OCI-LY1 (cell line): ENCODE measurements at regions not wholly inside any gene's neighbourhood (a gene's known extent, or its start where the extent isn't known, plus 50 kb on each side); places are given as distances from the start of the nearest gene placed in this dataset.

Experiments used
- H2AFZ ChIP-seq: fragments of 200-600 bp; sonication (generic), shearing (Covaris generic); 2 replicates; pipeline ENCODE4 v1.6.0; 2014; ENCODE audit warnings: antibody characterized with exemption, mild to moderate bottlenecking, low read length
- H3F3A ChIP-seq: fragments of 200-600 bp; sonication (generic), shearing (Covaris generic); 2 replicates; pipeline ENCODE4 v1.6.0; 2014; ENCODE audit warnings: mild to moderate bottlenecking, antibody characterized with exemption, low read length, moderate library complexity; ENCODE audit not compliant: insufficient read depth
- H3K27ac ChIP-seq: fragments of 200-600 bp; sonication (generic); 2 replicates; pipeline ENCODE4 v1.5.1; 2014; ENCODE audit warnings: low read length, mixed run types, mild to moderate bottlenecking, low read depth; ENCODE audit not compliant: poor library complexity, severe bottlenecking
- H3K27me3 ChIP-seq: fragments of 200-600 bp; sonication (generic); 2 replicates; pipeline ENCODE4 v1.6.0; 2014; ENCODE audit warnings: antibody characterized with exemption, mild to moderate bottlenecking, low read length, moderate library complexity; ENCODE audit not compliant: insufficient read depth
- H3K36me3 ChIP-seq: fragments of 200-600 bp; sonication (generic); 2 replicates; pipeline ENCODE4 v1.6.1; 2014; ENCODE audit warnings: mild to moderate bottlenecking, antibody characterized with exemption, low read length, moderate library complexity, mixed read lengths; ENCODE audit not compliant: insufficient read depth
- H3K4me1 ChIP-seq: fragments of 200-600 bp; sonication (generic); 2 replicates; pipeline ENCODE4 v1.5.1; 2014; ENCODE audit warnings: mild to moderate bottlenecking, low read length, moderate library complexity; ENCODE audit not compliant: insufficient read depth, severe bottlenecking
- H3K4me2 ChIP-seq: fragments of 200-600 bp; sonication (generic), shearing (Covaris generic); 2 replicates; pipeline ENCODE4 v1.6.1; 2014; ENCODE audit warnings: low read length
- H3K4me3 ChIP-seq: fragments of 200-600 bp; sonication (generic); 2 replicates; pipeline ENCODE4 v1.5.1; 2014; ENCODE audit warnings: low read length, low read depth, mild to moderate bottlenecking, mixed read lengths; ENCODE audit not compliant: poor library complexity, severe bottlenecking
- H3K79me2 ChIP-seq: fragments of 200-600 bp; shearing (Covaris generic); 2 replicates; pipeline ENCODE4 v1.6.1; 2016; ENCODE audit warnings: mixed run types, low read length, mixed read lengths; ENCODE audit not compliant: insufficient read depth
- H3K9ac ChIP-seq: fragments of 200-600 bp; sonication (generic), shearing (Covaris generic); 2 replicates; pipeline ENCODE4 v1.6.1; 2014; ENCODE audit warnings: mild to moderate bottlenecking, low read length, mixed read lengths
- H3K9me2 ChIP-seq: fragments of 200-600 bp; sonication (generic), shearing (Covaris generic); 2 replicates; pipeline ENCODE4 v1.6.1; 2014; ENCODE audit warnings: low read depth, mild to moderate bottlenecking, low read length, mixed read lengths
- H3K9me3 ChIP-seq: fragments of 200-600 bp; shearing (Covaris generic); 2 replicates; pipeline ENCODE4 v1.6.1; 2014; ENCODE audit warnings: low read length, mixed read lengths
- H4K20me1 ChIP-seq: fragments of 200-600 bp; sonication (generic), shearing (Covaris generic); 2 replicates; pipeline ENCODE4 v1.6.0; 2016; ENCODE audit warnings: mild to moderate bottlenecking, low read length; ENCODE audit not compliant: insufficient read depth
- CTCF ChIP-seq: fragments of 200-600 bp; sonication (generic), shearing (Covaris generic); IDR thresholded peaks from 2 replicates; pipeline ENCODE4 v1.5.1; 2017; ENCODE audit warnings: mild to moderate bottlenecking, antibody characterized with exemption, low read length, moderate library complexity, mixed read lengths
- EZH2 ChIP-seq: fragments of 200-600 bp; sonication (generic), shearing (Covaris generic); IDR thresholded peaks from 2 replicates; pipeline ENCODE4 v1.8.0; 2017; ENCODE audit warnings: borderline replicate concordance, mixed run types, mild to moderate bottlenecking, antibody characterized with exemption, low read length, moderate library complexity, mixed read lengths

GRCh38 chr9:78598120-78598519, 301.2 kb downstream of the PSAT1 start:
- H3K4me1 ChIP-seq: no peaks in the 10 kb centered on the region
- H4K20me1 ChIP-seq: no peaks in the 10 kb centered on the region
- no peaks in the 10 kb centered on the region for H3K79me2 ChIP-seq
- no peak overlapping the region for H3K27ac ChIP-seq
- no peaks in the 10 kb centered on the region for H3F3A ChIP-seq
- H3K4me2 ChIP-seq: no peak overlapping the region
- no peaks in the 10 kb centered on the region for H3K9me2 ChIP-seq
- H3K27me3 ChIP-seq: no peaks in the 10 kb centered on the region
- no peak overlapping the region for H3K9ac ChIP-seq
- H2AFZ ChIP-seq: no peak overlapping the region
- H3K4me3 ChIP-seq: no peak overlapping the region
- no peaks in the 10 kb centered on the region for H3K36me3 ChIP-seq
- no peak for TF ChIP-seq CTCF
- TF ChIP-seq EZH2: no peak
- no peaks in the 10 kb centered on the region for H3K9me3 ChIP-seq

DNA sequence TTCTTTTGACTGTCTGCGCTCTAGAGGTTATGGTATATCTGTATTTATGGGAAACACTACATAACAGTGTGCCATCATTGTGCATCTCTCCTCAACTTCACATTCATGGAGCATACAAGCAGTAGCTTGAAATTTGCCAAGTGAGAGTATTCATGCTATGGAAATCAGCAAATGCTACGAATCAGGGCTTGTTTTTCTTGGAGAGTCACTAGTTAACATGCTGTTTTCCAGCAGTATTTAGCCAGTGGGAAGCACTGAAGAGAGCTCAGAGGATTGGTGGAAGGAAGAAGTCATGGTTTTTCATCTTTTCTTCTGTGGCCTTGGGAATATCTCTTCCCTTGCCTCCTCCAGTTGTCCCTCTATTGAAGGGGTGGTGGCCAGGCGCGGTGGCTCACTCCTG, 303.0 kb downstream of the PSAT1 start:
- Histone ChIP-seq H3K79me2 (no peaks in the 10 kb centered on the region), H3K4me2 (no peak overlapping the region), H3K9ac (no peak overlapping the region), H3K4me1 (no peaks in the 10 kb centered on the region), H2AFZ (no peak overlapping the region), H4K20me1 (no peaks in the 10 kb centered on the region), H3K9me3 (no peaks in the 10 kb centered on the region), H3K9me2 (no peaks in the 10 kb centered on the region), H3K36me3 (no peaks in the 10 kb centered on the region), H3K27ac (no peak overlapping the region), H3K27me3 (no peaks in the 10 kb centered on the region), H3K4me3 (no peak overlapping the region), H3F3A (no peaks in the 10 kb centered on the region; the same call in 1 of the 2 replicates)
- TF ChIP-seq EZH2: no peak
- TF ChIP-seq CTCF: no peak

- Histone ChIP-seq H3K9ac (no peak overlapping the region), H3K9me2 (no peaks in the 10 kb centered on the region), H3K4me3 (no peak overlapping the region), H4K20me1 (no peaks in the 10 kb centered on the region), H3K9me3 (no peaks in the 10 kb centered on the region), H3K27ac (no peak overlapping the region), H3K27me3 (no peaks in the 10 kb centered on the region), H3K4me1 (no peaks in the 10 kb centered on the region), H3K79me2 (no peaks in the 10 kb centered on the region), H3F3A (no peaks in the 10 kb centered on the region; the same call in 1 of the 2 replicates), H2AFZ (no peak overlapping the region), H3K4me2 (no peak overlapping the region), H3K36me3 (no peaks in the 10 kb centered on the region)
- TF ChIP-seq CTCF (peak; percentile 69), EZH2 (no peak)
Measured at GRCh38 chr9:78601957-78602565, 305.1 kb downstream of the PSAT1 start.
